ENCODE measurements at regions not wholly inside any gene's neighbourhood (a gene's known extent, or its start where the extent isn't known, plus 50 kb on each side); places are given as distances from the start of the nearest gene placed in this dataset.
"Not testable (repeated sequence)": the region's sequence is repeated elsewhere in the genome, so short reads cannot be mapped to it uniquely, and the experiment has no call there.

- no peak for DNase-seq
These were observed 499.0 kb downstream of the CDH10 start for GRCh38 chr5:24145806-24146205.

DNA sequence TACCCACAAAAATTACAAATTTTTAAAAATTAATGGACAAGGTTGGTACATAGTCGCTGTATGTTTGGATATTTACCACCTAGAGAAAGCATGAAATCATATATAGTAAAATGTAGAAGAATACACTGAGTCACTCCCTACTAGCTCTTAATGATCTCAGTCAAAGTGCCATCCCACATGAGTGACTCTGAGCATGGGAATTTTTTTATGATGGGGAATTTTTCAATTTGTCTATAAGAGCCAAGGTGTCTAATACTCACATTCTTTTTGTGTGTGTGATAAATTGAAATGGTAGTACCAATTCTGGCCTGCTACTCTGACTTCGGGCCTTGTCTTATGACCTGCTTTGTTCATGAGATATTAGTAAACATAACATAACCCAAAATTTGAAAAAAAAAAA is 483.2 kb downstream of the CDH10 start:
- DNase-seq = no peak

- DNase-seq = no peak
These were observed 482.4 kb downstream of the CDH10 start for GRCh38 chr5:24162343-24162742.

DNA sequence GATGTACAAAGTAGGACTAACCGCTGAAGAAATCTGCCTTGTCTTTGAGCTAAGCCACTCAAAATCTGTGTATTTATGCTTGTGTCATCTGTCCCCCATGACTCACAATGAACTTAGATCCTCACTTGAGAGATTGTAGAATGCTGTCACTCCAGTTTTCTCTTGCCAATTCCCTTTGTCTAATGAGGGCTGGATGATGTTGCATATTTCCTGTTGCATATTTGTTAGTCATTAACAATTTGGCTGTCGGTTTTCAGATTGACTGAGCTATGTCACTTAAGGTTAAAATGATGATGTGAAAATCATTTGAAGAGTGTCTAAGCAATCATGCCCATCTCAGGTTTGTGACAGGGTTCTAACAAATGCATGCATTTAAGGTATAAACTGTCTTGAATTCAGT is 481.7 kb downstream of the CDH10 start:
- no peak for DNase-seq

DNA sequence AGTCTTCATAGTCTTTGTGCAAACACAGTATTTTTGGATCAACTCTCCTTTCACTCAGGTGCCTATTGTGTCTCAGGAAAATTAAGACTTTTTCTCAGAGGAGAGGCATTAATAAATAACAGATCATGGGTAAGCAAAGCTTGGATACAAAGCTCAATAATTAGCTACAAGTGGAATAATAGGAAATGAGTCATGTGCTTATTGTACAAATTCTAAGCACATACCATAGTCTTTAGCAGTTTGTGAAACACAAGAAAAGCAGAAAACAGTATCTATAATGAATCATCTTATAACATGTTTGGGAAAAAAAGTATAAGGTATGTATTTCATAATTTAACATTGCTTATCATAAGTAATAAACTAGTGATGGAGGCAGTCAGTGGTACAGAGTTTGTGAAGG is 477.0 kb downstream of the CDH10 start:
- no peak for DNase-seq

DNA sequence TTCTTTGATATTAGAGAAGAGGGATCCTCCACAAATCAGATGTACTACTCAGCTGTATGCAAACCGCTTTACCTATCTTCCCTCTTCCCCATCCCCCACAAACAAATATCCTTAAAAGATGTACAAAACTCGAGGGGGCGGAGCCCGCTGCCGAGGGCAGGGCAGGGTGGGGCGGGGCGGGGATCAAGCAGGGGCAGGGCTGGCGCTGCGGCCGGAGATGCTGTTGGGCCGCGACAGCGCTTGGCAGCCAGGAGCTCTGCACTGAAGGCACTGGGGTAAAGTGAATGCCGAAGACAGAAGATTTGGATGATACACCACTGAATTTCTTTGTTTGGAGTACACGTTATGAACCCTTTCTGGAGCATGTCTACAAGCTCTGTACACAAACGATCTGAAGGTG is 474.8 kb downstream of the CDH10 start:
- DNase-seq = no peak

- DNase-seq = not testable (repeated sequence)
These were observed 473.8 kb downstream of the CDH10 start for GRCh38 chr5:24170930-24171329.

DNA sequence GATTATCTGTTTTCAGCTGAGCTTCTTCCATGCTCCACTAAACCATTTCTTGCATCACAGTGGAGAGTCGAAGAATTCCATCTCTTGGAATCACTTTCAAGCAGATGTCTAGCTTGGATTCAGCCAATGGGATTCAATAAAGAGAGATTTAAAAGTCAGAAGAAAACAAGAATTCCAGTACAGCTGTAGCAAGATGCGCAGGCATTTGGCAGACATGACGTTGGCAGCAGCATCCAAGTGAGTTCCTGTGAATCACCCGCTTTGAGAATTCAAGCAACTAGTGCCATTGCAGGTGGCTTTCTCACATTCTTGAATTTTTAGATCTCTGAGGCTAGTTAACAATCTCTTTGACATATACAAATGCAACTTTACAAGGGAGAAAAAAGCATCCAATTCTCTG is 467.0 kb downstream of the CDH10 start:
- no peak for DNase-seq

DNA sequence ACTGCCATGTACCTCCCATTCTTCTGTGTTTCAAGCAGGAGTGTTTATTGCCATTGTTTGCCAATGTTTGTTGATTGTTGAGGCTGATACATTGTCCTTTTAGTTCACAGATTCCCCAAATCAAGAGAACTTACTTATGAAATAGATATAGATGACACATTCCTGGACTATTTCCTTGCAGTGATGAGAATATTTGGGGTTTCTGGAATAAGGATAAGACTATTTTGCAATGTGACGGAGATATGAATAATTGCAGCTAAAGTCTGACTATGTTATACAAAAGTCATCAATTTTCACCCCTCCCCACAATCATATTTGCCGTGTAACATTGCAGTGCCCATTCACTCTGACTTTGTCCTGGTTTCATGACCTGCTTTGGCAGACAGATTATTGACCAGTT is 460.8 kb downstream of the CDH10 start:
- no peak for DNase-seq

DNA sequence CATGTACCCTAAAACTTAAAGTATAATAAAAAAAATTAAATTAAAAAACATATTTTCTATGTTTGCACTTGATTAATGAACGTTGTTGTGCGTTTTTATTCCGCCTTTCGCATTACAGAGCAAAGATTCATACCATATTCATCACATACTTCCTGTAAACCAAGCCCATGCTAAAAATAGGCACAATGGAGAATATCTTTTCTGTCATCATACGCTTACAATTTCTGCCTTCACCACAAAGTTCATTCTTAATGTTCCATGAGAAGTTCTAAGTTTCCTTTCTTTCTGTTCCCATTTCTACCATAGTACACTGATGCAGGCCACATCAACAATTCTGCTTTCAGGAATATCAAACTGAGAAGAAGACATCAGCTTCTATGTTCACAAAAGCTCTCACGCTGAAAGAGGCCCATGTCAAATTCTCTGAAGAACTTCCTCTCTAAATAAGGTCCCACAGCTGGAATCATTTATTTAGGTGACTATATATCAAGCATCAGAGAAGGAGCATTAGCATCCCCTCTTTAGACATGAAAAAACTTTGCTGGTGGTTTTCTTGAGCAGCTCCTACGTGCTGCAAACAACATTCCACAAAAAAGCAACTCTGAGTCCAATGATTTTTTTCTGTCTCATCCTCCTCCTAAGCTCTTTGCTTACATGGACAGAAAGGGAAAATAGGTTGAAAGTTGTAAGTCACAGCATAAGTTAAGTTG is 456.4 kb downstream of the CDH10 start:
- DNase-seq = no peak

- no peak for DNase-seq
These were observed 448.0 kb downstream of the CDH10 start for GRCh38 chr5:24196789-24197188.

- DNase-seq = no peak
These were observed 436.1 kb downstream of the CDH10 start for GRCh38 chr5:24208686-24209106.

DNA sequence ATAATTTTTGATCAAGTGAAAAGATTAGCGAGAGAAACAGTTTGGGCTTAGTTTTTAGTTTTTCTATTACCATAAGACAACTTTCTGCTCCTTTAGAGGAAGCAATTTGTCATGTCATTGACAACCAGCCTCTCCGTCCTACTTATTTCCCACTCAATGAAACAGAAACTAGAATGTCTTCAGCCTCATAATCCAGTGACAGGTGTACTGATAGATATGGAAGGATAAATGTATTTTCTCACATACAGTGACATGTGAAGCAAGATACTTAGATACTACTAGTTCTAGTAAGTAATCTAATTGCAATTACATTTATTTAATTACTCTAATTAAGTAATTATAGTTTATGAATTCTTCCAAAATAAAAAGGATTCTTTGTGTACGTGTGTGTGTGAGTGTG is 429.7 kb downstream of the CDH10 start:
- DNase-seq = no peak

DNA sequence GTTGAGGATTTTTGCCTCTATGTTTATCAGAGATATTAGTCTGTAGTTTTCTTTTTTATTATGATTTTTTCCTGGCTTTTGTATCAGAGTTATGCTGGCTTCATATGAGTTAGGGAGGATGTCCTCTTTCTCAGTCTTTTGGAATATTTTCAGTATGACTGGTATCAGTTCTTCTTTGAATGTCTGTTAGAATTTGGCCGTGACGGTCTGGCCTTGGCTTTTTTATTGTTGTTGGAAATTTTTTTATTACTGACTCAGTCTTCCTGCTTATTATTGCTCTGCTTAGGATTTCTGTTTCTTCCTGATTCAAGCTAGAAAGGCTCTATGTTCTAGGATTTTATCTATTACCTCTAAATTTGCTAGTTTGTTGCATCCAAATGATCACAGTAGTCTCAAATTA is 421.9 kb downstream of the CDH10 start:
- no peak for DNase-seq

GRCh38 chr5:24225051-24225450 is 419.7 kb downstream of the CDH10 start:
- no peak for DNase-seq

GRCh38 chr5:24226479-24226878 is 418.3 kb downstream of the CDH10 start:
- no peak for DNase-seq

- DNase-seq = not testable (repeated sequence)
These were observed 416.9 kb downstream of the CDH10 start for GRCh38 chr5:24227881-24228280.

DNA sequence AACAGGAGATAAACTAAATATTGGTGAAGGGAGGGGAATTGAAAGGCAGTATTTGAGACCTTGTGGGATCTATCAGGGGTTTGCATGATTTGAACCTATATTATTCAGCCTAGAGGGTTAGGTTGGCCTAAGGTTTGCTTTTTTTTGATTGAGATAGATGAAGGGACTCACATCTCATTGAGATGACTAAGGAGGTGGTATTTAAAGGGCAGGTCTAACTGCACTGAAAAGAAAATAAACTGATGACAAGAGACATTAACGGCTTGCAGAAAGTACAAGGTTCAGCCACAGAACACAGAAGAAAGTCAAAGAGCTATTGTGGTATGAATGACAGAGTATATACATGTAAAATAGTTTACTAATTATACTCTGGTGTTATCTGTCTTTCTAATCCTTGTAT is 412.7 kb downstream of the CDH10 start:
- no peak for DNase-seq

DNA sequence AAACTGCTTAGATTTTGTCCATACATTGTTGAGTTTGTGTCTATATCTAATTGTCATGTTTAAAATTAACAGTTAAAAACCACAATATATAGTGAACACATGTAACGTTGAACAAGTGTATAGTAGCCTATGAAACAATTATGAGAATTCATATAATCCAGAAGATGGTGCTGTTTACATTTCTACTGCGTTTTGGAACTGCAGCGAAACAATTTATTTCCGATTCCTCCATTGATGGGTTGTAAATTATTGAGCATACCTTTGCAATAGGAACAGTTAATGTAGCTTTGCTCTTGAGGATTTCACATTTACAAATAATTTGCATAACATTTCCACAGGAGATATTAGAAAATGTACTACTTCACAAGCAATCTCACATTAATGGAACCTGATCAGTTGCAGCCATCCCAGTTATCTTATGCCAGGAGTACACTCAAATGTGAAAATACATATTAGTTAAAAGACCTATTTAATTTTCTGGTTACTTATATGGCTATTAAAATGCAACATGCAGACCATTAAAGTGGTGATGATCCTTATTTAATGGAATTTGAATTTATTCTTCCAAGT is 411.8 kb downstream of the CDH10 start:
- DNase-seq = no peak

DNA sequence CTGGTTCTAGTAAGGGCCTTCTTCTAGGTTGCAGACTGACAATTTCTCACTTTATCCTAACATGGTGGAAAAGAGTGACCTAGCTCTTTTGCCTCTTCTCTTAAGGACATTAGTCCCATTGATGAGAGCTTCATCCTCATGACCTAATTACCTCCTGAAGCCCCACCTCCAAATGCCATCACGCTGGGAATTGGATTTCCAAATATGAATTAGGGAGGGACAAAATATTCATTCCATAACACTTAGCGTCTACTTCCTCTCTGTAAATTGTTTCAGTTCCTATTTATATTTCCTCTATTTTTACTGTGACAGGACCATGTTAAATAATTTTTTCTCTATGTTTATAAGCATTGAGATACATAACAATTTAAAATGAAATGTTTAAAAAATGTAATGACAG is 408.8 kb downstream of the CDH10 start:
- DNase-seq = no peak

DNA sequence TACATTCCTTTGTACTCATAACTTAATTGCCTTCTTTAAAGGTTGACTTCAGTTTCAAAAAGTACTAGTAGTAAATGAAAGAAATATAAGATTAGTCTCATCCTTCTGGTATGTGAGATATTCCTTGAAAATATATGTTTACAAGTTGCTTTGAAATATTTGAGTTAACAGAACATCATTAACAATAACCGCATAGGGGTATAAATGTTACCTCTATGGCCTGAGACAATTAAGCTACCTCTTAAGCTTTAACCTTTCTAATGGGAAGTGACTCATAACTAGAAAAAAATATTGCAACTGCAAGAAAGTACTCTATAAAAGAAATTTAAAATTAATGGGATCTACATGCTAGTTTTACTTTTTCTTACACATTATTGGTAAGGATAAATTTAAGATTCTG is 399.0 kb downstream of the CDH10 start:
- DNase-seq = no peak

GRCh38 chr5:24264547-24264946 is 380.2 kb downstream of the CDH10 start:
- no peak for DNase-seq

DNA sequence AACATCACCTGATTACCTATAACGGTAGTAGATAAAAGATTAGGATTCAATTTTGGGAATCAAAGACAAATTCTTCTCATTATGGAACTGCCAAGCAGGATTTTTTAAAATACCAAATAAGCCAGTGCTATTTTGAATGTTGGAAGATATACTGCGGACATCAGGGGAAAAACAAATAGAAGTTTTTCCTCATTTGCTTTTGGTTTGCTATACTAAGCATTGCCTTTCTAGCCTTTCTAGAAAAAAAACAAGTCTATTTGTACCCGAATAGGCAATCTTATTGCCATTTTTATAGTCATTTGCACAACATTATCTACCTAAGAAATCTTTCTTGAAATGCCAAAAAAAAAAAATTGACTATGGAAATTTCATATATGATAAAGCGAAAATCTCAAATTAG is 379.5 kb downstream of the CDH10 start:
- no peak for DNase-seq

DNA sequence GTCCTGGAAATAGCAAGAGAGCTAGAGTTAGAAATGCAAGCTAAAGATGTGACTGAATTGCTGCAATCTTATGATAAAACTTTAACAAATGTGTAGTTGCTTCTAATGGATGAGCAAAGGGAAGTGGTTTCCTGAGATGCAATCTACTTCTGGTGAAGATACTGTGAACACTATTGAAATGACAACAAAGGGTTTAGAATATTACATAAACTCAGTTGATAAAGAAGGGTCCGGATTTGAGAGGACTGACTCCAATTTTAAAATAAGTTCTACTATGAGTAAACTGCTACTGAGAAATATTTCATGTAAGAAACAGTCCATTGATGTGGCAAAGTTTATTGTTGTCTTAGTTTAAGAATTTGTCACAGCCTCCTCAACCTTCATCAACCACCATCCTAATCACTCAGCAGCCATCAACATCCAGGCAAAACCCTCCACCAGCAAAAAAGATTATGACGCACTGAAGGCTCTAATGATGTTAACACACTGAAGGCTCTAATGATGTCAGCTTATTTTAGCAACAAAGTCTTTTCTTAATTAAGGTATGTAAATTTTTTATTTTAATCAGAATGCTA is 376.2 kb downstream of the CDH10 start:
- DNase-seq = no peak

- not testable (repeated sequence) for DNase-seq
These were observed 373.1 kb downstream of the CDH10 start for GRCh38 chr5:24271702-24272118.
